ENCODE measurements at regions not wholly inside any gene's neighbourhood (a gene's known extent, or its start where the extent isn't known, plus 50 kb on each side); places are given as distances from the start of the nearest gene placed in this dataset.

DNA sequence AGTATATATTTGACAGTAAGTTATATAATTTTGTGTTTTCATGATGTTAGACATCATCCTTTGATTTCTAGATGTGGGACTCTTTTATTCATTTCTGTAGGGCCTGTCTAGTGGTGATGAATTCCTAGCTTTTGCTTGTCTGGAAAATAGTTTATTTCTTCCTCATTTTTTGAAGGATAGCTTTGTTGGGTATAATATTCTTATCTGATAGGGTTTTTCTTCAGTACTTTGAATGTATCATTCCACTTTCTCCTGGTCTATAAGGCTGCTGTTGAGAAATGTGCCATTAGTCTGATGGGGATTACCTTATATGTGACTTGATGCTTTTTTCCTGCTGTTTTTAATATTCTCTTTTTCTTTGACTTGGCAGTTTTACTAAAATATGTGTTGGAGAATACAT, 1104.5 kb downstream of the FAT4 start:
- TF ChIP-seq POLR2AphosphoS5 (IDR thresholded peaks at IDR 0.05; ENCODE audit: insufficient read depth in 1 of 2, low read depth in 1 of 2): no peak
- TF ChIP-seq, protein P1, sequence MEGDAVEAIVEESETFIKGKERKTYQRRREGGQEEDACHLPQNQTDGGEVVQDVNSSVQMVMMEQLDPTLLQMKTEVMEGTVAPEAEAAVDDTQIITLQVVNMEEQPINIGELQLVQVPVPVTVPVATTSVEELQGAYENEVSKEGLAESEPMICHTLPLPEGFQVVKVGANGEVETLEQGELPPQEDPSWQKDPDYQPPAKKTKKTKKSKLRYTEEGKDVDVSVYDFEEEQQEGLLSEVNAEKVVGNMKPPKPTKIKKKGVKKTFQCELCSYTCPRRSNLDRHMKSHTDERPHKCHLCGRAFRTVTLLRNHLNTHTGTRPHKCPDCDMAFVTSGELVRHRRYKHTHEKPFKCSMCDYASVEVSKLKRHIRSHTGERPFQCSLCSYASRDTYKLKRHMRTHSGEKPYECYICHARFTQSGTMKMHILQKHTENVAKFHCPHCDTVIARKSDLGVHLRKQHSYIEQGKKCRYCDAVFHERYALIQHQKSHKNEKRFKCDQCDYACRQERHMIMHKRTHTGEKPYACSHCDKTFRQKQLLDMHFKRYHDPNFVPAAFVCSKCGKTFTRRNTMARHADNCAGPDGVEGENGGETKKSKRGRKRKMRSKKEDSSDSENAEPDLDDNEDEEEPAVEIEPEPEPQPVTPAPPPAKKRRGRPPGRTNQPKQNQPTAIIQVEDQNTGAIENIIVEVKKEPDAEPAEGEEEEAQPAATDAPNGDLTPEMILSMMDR (IDR thresholded peaks at IDR 0.05): no peak
- TF ChIP-seq POLR2A (IDR thresholded peaks at IDR 0.05): no peak
